Type B pancreatic cell (in vitro differentiated cells): ENCODE measurements at regions not wholly inside any gene's neighbourhood (a gene's known extent, or its start where the extent isn't known, plus 50 kb on each side); places are given as distances from the start of the nearest gene placed in this dataset.
A peak's percentile ranks its signal among the peaks of the same experiment; 100 is the strongest.

ENCODE experiments used
- DNase-seq: peaks from one replicate; pipeline ENCODE4 v3.0.0; 2021; ENCODE audit warnings: mixed read lengths; ENCODE audit not compliant: unreplicated experiment; ENCODE audit errors: extremely low spot score
- H3K27ac Mint-ChIP-seq: 2 replicates; pipeline ENCODE4 v1.8.0; 2021; ENCODE audit warnings: mild to moderate bottlenecking, mixed read lengths
- H3K27me3 Mint-ChIP-seq: 2 replicates; pipeline ENCODE4 v1.8.0; 2021; ENCODE audit warnings: mixed read lengths
- H3K36me3 Mint-ChIP-seq: 2 replicates; pipeline ENCODE4 v1.8.0; 2021; ENCODE audit warnings: mixed read lengths
- H3K4me1 Mint-ChIP-seq: one replicate; pipeline ENCODE4 v1.8.0; 2021; ENCODE audit warnings: mixed read lengths; ENCODE audit not compliant: unreplicated experiment
- H3K4me3 Mint-ChIP-seq: 2 replicates; pipeline ENCODE4 v1.8.0; 2021; ENCODE audit warnings: mild to moderate bottlenecking, mixed read lengths
- H3K9me3 Mint-ChIP-seq: 2 replicates; pipeline ENCODE4 v1.8.0; 2021; ENCODE audit warnings: mixed read lengths
- CTCF ChIP-seq: fragments of 200-600 bp; sonication (generic); conservative IDR thresholded peaks from 2 replicates; pipeline ENCODE4 v1.5.0; 2021; ENCODE audit warnings: antibody characterized with exemption, mild to moderate bottlenecking

- no peaks in the 10 kb centered on the region for H3K27me3 Mint-ChIP-seq
- H3K4me1 Mint-ChIP-seq, result no peaks in the 10 kb centered on the region
- TF ChIP-seq CTCF, result no peak
- no peak for DNase-seq
- H3K9me3 Mint-ChIP-seq, result no peaks in the 10 kb centered on the region
- no peaks in the 10 kb centered on the region for H3K36me3 Mint-ChIP-seq
- H3K4me3 Mint-ChIP-seq, result no peak overlapping the region
- H3K27ac Mint-ChIP-seq, result no peak overlapping the region
Observed at GRCh38 chr4:100312615-100313350, 122.5 kb upstream of the DDIT4L start.

GRCh38 chr4:100311181-100311580, 120.9 kb upstream of the DDIT4L start:
- DNase-seq, result no peak
- H3K27ac Mint-ChIP-seq, result no peak overlapping the region
- H3K36me3 Mint-ChIP-seq, result no peaks in the 10 kb centered on the region
- H3K9me3 Mint-ChIP-seq, result no peaks in the 10 kb centered on the region
- peak; percentile 18 for TF ChIP-seq CTCF
- no peaks in the 10 kb centered on the region for H3K27me3 Mint-ChIP-seq
- H3K4me3 Mint-ChIP-seq, result no peak overlapping the region
- no peaks in the 10 kb centered on the region for H3K4me1 Mint-ChIP-seq

GRCh38 chr4:100306018-100306417, 115.8 kb upstream of the DDIT4L start:
- TF ChIP-seq CTCF, result no peak

GRCh38 chr4:100302061-100303026, 112.1 kb upstream of the DDIT4L start:
- TF ChIP-seq CTCF, result no peak
- H3K27me3 Mint-ChIP-seq, result no peaks in the 10 kb centered on the region
- H3K4me3 Mint-ChIP-seq, result no peak overlapping the region
- DNase-seq, result no peak
- peaks cover 4% of the 10 kb centered on the region for H3K9me3 Mint-ChIP-seq
- no peak overlapping the region for H3K27ac Mint-ChIP-seq
- peaks cover 14% of the 10 kb centered on the region for H3K4me1 Mint-ChIP-seq
- H3K36me3 Mint-ChIP-seq, result no peaks in the 10 kb centered on the region

More at GRCh38 chr4:100306018-100306417, 115.8 kb upstream of the DDIT4L start:
- DNase-seq, result no peak
- Mint-ChIP-seq H3K4me3 (no peak overlapping the region), H3K36me3 (no peaks in the 10 kb centered on the region), H3K4me1 (no peaks in the 10 kb centered on the region), H3K27me3 (no peaks in the 10 kb centered on the region), H3K9me3 (peaks cover 3% of the 10 kb centered on the region), H3K27ac (no peak overlapping the region)

- no peak for DNase-seq
- no peaks in the 10 kb centered on the region for H3K27me3 Mint-ChIP-seq
- TF ChIP-seq CTCF, result no peak
- H3K27ac Mint-ChIP-seq, result peak overlapping the region; percentile 29
- H3K4me1 Mint-ChIP-seq, result peaks cover 14% of the 10 kb centered on the region
- H3K9me3 Mint-ChIP-seq, result peaks cover 4% of the 10 kb centered on the region
- H3K36me3 Mint-ChIP-seq, result no peaks in the 10 kb centered on the region
- H3K4me3 Mint-ChIP-seq, result peak overlapping the region; percentile 39
Observed at GRCh38 chr4:100299046-100299840, 109.0 kb upstream of the DDIT4L start.
